AG04450 (cell line): ENCODE measurements at regions not wholly inside any gene's neighbourhood (a gene's known extent, or its start where the extent isn't known, plus 50 kb on each side); places are given as distances from the start of the nearest gene placed in this dataset.

ENCODE experiments used
- CTCF ChIA-PET: fragments of 300-600, 350-600 bp; formaldehyde crosslinking; extraction: SDS; loops from one replicate; lab custom pipeline; 2022; ENCODE audit warnings: antibody characterized with exemption, inconsistent platforms; lab: Charles Lee
- POLR2A ChIA-PET: fragments of 350-600 bp; formaldehyde crosslinking; extraction: SDS; loops from one replicate; lab custom pipeline; 2021; ENCODE audit warnings: antibody characterized with exemption, inconsistent platforms; lab: Yijun Ruan, JAX
- DNase-seq: peaks from one replicate; pipeline ENCODE4 v3.0.0-alpha.2; 2011; ENCODE audit warnings: low read depth, low spot score
- H3K27ac ChIP-seq: one replicate; pipeline ENCODE4 v1.5.1; 2012; ENCODE audit warnings: low read depth, low read length, control low read depth
- H3K27me3 ChIP-seq: one replicate; pipeline ENCODE4 v1.6.0; 2012; ENCODE audit warnings: low read length; ENCODE audit not compliant: control insufficient read depth, insufficient read depth
- H3K4me3 ChIP-seq: 2 replicates; pipeline ENCODE4 v1.5.1; 2011; ENCODE audit warnings: mild to moderate bottlenecking, low read depth, low read length, control low read depth
- H3K9me3 ChIP-seq: 2 replicates; pipeline ENCODE4 v1.5.1; 2012; ENCODE audit warnings: low read length; ENCODE audit not compliant: control insufficient read depth, insufficient read depth
- CTCF ChIP-seq: IDR thresholded peaks from 2 replicates; pipeline ENCODE4 v1.5.1; 2011; ENCODE audit warnings: low read depth, low read length, control low read depth, inconsistent platforms

- DNase-seq, result no peak
- ChIA-PET POLR2A (no interaction called here), CTCF (interaction anchor here (0.6 kb wide), 1 partner anchor 291 kb away, joined by 6 read pairs; no protein-coding TSS in a partner anchor)
- TF ChIP-seq CTCF, result no peak
- Histone ChIP-seq H3K27me3 (no peaks in the 10 kb centered on the region), H3K27ac (no peak overlapping the region), H3K4me3 (no peak overlapping the region), H3K9me3 (peaks cover 6% of the 10 kb centered on the region; the same call in 1 of the 2 replicates)
Observed at GRCh38 chr4:10959586-10959985, 275.0 kb upstream of the CLNK start.

GRCh38 chr4:10958226-10958856 is 273.8 kb upstream of the CLNK start:
- DNase-seq, result no peak
- Histone ChIP-seq H3K9me3 (no peaks in the 10 kb centered on the region), H3K27me3 (no peaks in the 10 kb centered on the region), H3K27ac (no peak overlapping the region), H3K4me3 (no peak overlapping the region)
- ChIA-PET CTCF (no interaction called here), POLR2A (no interaction called here)
- no peak for TF ChIP-seq CTCF

GRCh38 chr4:10951306-10951705 is 266.7 kb upstream of the CLNK start:
- Histone ChIP-seq H3K27me3 (no peaks in the 10 kb centered on the region), H3K4me3 (no peak overlapping the region), H3K9me3 (no peaks in the 10 kb centered on the region), H3K27ac (no peak overlapping the region)
- CTCF ChIA-PET, result no interaction called here
- POLR2A ChIA-PET, result no interaction called here
- TF ChIP-seq CTCF, result no peak
- DNase-seq, result no peak

GRCh38 chr4:10949039-10949733 is 264.6 kb upstream of the CLNK start:
- no peaks in the 10 kb centered on the region for H3K27me3 ChIP-seq
- no peak for TF ChIP-seq CTCF
- CTCF ChIA-PET, result no interaction called here

GRCh38 chr4:10947898-10948297 is 263.3 kb upstream of the CLNK start:
- Histone ChIP-seq H3K27me3 (no peaks in the 10 kb centered on the region), H3K9me3 (no peaks in the 10 kb centered on the region), H3K4me3 (no peak overlapping the region), H3K27ac (no peak overlapping the region)
- no peak for DNase-seq
- TF ChIP-seq CTCF, result no peak
- CTCF ChIA-PET, result no interaction called here
- POLR2A ChIA-PET, result no interaction called here

More at GRCh38 chr4:10949039-10949733, 264.6 kb upstream of the CLNK start:
- DNase-seq, result no peak
- POLR2A ChIA-PET, result no interaction called here
- Histone ChIP-seq H3K9me3 (no peaks in the 10 kb centered on the region), H3K27ac (no peak overlapping the region), H3K4me3 (no peak overlapping the region)
